NCI-H187 treated with DMSO at 0.1 percent for 48 hours (cell line): ENCODE measurements at regions not wholly inside any gene's neighbourhood (a gene's known extent, or its start where the extent isn't known, plus 50 kb on each side); places are given as distances from the start of the nearest gene placed in this dataset.
"Not testable (repeated sequence)": the region's sequence is repeated elsewhere in the genome, so short reads cannot be mapped to it uniquely, and the experiment has no call there.

Experiments
- DNase-seq: peaks from one replicate; lab custom pipeline; 2025; lab: John Stamatoyannopoulos, UW

DNA sequence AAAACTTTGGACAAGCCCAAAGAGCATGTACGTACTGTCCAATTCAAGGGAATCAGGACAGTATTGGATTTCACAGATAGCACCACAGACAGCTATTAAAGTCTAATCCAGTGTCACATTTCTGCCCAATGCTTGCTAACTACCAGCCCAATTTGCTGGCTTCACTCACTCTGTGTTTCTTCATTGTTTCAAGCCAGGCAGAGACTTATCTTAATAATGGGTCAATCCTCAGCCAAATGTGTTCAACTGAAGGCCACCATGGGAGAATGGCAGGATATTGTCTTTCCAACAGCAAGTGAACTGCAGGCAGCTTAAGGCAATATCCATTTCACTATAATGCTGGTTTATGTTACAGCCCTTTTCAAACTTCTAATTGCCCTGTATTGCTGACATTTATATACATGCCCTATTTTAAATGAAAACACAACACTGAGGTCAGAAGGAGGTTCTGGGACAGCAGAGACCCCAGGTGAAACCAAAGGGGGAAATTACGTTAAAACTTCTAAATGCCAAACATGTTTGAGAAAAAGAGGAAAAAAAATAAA is 142.1 kb upstream of the RSPO3 start:
- DNase-seq, result no peak

DNA sequence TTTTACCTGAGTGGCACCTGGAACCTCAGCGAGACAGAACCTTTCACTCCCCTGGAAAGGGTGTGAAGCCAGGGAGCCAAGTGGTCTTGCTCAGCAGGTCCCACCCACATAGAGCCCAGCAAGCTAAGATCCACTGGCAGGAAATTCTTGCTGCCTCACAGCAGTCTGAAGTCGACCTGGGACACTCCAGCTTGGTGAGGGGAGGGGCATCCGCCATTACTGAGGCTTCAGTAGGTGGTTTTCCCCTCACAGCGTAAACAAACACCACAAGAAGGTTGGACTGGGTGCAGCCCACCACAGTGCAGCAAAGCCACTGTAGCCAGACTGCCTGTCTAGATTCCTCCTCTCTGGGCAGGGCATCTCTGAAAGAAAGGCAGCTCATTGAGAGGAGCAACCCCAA is 134.7 kb upstream of the RSPO3 start:
- no peak for DNase-seq

DNA sequence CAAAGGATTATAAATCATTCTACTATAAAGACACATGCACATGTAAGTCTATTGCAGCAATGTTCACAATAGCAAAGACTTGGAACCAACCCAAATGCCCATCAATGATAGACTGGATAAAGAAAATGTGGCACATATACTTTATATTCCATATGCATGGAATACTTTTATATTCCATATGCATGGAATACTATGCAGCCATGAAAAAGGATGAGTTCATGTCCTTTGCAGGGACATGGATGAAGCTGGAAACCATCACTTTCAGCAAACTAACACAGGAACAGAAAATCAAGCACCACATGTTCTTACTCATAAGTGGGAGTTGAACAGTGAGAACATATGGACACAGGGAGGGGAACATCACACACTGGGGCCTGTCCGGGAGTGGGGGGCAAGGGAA is 130.3 kb upstream of the RSPO3 start:
- not testable (repeated sequence) for DNase-seq

DNA sequence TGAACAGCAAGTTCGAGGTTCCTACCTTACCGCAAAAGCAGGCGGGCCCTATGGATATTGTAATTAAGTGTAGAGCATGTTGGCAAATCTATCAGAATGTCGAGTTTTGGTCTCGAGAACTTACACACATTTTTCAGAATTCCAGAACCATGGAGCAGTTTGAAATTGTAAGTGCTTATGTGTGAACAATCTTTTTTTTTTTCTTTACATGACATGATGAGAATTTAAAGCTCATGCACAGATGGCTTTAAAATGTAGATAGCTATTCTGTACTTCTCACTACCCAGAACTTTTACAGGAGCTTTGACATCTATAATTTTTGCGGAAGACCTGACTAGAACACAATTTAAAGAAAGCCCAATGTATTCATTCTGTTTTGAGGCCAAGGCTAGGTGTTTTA is 117.8 kb upstream of the RSPO3 start:
- DNase-seq, result no peak

DNA sequence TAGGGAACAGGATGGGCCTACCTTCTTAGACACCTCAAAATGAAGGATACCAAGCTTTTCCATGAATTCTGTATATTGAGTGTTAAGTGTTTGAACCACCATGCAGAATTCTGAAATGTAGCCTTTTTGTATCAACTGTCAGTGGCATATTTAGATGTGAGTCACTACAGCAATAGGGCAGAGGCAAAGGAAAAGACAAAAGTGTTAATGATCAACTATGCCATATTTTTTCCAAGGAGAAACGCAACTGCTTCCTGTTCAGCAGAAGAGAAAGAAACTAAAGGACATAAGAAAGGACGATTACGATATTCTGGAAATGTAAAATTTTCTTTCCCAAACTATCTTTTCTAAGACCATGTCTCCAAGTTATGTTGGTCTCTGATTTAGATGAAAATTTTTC is 104.6 kb upstream of the RSPO3 start:
- no peak for DNase-seq

DNA sequence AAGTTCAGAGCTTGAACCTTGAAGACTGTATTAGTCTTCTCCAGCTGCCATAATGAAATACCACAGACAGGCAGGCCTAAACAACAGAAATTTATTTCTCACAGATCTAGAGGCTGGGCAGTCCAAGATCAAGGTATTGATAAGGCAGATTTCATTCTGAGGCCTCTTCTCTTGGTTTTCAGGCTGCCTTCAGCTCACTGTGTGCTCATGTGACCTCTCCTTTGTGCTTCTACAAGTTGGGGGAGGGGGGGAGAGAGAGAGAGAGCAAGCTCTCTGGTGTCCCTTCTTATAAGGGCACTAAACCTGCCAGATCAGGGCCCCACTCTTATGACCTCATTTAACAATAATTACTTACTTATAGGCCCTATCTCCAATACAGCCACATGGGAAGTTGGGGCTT is 102.6 kb upstream of the RSPO3 start:
- no peak for DNase-seq

DNA sequence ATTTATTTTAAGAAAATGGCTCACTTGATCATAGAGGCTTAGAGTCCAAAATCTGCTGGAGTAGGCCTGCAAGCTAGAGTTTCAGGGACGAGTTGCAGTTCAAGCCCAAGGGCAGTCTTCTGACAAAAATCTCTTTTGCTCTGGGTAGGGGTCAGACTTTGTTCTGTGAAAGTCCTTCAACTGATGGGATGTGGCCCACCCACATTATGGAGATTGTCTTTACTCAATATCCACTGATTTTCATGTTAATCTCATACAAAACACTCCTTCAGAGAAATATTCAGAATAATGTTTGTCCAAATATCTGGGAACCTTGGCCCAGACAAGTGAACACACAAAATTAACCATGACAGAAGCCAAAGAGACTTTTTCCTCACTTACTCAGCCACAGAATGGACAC is 98.6 kb upstream of the RSPO3 start:
- no peak for DNase-seq

DNA sequence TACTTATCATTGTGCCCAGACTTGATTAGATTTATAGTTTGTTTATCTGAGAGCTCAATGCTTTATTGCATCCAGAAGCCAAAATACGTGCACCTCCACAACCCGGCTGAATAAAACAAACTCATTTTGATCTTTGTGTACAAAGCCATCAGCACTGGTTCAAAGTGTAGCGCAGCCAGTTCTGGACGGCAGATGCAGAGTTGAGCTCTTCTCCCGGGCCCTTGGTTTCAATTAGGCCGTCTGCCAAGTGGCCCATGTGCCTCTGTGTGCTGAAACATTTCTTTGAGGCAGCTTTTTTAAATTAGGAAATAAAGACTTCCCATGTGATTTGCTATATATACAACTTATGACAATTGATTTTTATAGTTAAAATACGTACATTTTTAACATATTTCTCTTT is 96.2 kb upstream of the RSPO3 start:
- no peak for DNase-seq

DNA sequence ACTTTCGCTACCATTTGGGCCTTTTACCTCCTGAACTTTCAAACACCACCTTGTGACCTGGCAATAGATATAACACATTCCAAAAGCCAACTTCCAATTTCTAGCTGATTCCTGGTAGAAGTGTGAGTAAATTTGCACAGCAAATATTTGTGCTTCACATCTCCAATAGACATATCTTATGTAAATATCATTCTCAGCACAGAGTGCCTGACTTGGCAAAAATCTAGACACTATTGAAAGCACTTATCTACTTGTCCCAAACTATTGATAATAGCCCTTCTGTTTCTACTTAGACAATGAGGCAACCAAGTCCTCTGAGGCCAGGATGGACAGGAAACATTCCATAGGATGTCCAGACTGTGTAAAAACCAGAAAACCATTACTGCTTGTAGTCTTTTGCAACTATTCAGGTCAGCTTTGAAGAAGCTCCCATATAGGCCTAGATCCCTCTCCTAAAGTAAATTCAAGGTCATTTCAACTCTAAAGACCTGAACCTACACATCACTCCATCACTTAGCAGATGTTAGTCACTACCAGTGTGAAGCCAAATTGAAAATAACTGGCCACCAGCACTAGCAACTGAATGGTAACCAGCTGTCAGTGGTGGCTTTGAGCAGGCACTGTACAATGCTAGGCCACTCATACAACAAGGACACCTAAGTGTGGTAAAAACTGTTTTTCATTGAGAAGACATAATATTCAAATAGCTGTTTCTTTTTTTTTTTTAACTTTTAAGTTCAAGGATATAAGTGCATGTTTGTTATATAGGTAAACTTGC is 95.3 kb upstream of the RSPO3 start:
- no peak for DNase-seq

DNA sequence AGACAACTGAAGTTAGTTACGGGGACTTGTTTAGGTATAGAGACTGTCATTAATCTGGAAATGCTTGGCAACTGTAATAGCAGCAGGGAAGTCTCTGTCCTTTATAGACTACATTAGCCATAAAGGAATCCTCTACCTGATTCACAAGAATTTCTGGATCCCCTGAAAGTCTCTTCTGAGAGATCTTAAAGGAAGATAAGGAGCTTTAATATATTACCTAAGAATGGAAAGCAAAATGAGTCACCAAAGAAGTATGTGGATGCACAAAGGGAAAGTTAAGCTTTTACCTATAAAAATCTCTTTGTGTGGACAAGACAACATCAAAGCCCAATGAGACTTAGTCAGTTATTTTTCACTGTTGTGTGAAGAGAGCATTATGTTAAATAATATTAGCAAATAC is 92.2 kb upstream of the RSPO3 start:
- DNase-seq, result no peak

DNA sequence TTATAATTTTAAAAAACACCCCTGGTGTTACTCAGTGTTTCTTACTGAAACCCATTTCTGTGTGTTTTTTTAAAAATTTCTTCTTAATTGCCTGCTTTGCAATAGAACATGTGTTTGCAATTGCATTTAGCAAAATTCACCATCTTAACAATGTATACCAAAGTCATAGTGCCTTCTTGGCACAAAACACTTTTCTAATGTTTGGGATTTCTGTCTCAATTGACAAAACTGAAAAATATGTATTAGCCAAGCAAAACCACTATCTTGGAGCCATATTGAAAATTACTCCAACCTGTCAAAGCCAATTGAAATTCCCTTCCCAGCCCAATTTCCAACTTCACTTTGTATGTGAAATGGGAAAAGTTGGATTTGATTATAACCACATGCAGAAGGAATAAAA is 88.4 kb upstream of the RSPO3 start:
- DNase-seq, result no peak

DNA sequence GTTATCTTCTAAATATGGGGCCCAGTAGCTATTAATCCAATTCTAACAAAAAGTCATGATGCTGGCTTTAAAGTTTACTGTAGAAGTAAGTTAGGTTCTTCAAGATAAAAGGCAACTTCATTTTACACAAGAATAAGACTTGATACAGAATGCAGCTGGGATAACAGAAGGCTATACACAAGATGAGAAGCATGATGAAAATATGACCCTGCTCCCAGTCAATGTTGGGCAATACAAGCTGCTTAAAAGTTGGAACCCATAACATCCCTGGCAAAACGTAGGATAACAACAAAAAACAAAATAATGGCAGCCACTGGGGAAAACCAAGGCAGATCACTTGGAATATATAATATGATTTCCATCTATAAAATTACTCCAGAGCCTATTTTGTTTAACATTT is 87.6 kb upstream of the RSPO3 start:
- DNase-seq, result no peak

DNA sequence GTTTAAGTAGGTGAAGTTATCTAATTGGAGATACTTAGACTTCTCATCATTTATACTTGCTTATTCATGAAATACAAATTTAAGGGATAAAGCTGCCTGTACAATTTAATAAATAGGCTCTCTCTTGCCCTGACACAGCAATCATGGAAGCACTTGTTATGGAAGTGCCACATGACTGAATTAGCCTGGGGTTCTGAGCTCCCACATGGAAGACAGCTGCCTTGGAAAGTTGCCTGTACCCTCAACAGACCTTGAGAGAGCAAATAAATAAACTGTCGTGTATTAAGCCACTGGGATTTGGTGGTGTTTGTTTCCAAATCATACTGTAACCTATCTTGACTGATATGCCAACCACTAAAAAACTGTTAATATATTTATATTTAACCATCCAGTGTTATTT is 87.0 kb upstream of the RSPO3 start:
- DNase-seq, result no peak

DNA sequence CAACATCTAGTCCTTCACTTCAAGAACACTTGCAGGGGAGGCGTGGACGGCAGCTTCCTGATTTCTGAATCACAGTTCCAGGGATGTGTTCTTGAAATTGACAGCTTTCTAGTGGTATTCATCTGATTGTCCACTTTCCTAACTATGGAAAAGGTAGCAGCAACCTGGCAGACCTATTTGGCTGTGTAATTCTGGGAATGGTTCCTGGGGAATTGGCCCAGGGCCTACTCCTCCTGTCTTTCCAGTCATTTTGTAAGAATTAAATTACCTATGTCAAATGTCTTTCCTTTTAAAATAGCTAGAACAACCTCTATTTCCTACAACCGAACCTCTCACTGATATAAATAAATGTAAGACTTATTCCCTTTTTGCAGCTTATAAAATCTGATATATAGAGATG is 85.5 kb upstream of the RSPO3 start:
- DNase-seq, result no peak

DNA sequence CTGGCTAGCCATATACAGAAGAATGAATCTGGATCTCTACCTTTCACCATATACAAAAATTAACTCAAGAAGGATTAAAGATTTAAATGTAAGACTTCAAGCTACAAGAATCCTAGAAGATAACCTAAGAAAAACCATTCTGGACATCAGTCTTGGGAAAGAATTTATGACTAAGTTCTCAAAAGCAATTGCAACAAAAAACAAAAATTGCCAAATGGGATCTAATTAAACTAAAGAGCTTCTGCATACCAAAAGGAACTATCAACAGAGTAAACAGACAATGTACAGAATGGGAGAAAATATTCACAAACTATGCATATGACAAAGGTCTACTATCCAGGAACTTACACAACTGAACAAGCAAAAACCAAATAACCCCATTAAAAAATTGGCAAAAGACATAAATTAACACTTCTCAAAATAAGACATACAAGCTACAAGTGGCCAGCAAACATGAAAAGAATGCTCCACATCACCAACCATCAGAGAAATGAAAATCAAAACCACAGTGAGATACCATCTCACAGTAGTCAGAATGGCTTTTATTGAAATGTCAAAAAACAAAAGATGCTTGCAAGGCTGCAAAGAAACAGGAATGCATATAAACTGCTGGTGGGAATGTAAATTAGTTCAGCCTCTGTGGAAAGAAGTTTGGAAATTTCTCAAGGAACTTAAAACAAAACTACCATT is 66.8 kb upstream of the RSPO3 start:
- no peak for DNase-seq

DNA sequence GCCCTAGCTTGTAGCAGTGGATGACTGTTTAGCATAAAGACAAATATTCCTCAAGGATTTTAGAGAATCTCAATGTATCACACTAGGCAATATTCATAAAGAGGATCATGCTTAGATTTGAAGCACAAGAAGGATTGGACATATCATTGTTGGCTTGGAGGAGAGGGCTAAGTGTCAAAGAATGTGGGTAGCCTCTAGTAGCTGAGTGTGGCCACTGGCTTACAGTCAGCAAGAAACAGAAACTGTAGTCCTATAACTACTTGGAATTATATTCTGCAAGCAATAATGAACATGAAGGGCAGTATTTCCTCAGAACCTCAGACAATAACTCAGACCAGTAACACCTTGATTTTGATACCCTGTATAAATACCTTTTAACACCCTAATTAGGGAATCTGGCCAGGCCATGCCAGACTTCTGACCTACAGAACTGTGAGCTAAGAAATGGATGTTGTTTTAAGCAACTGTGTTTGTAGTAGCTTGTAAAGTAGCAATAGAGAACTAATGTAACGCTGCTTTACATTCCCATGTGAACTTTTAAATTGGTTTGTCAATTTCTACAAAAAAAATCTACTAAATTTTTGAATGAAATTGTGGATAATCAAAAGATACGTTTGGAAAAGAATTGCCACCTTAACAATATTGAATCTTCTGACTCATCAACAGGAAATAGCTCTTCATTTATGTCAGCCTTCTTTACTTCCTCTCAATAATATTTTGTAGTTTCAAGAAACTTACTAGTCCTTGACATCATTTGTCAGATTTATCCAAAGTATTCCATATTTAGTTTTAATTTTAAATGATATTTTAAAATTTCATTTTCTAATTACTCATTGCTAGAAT is 65.2 kb upstream of the RSPO3 start:
- no peak for DNase-seq

DNA sequence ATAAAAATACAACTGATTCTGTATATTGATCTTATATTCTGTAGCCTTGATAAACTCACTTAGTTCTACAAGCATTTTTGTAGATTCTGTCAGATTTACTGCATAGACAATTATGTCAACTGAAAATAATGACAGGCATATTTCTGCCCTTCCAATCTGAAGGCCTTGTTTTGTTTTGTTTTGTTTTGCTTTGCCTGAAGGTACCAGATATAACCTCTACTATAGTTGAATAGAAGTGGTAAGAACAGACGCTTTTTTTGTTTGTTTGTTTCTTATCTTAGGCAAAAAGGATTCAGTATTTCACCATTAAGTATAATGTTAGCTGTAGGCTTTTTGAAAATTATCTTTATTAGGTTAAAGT is 64.6 kb upstream of the RSPO3 start:
- no peak for DNase-seq

DNA sequence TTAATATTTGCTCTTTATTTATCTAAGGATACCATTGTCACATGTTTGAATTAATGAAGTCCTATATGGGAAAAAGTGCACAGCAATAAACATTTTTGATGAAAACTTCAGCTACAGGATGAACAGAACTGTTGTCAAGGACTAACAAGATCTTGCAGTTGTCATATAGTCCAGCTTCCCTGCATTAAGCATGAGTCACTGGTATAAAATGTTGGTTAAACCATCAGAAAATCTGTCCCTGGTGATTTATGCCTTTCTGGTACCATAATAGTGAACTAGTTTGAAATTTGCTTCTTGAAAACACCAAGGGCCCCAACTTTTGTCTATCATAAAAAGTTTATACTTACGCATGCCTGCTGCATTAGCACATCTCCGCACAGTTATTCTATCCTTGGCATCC is 60.4 kb upstream of the RSPO3 start:
- DNase-seq, result no peak

DNA sequence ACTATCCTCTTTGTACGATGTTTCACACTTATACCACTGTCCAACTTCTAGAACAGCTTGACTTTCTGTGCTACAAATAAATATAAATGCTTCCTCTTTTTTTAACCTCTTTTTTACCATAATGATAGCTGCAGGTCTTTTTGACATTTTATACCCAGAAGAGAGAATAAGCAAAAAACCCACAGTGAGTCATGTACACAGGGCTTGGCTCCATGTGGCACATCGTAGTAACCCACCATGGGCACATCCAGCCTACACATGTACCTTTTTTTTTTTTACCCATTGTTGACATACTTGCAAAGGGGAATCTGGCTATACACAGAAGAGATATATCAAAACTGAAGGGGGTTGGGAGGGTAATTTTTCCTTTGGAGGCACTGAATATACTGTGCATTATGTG is 59.5 kb upstream of the RSPO3 start:
- DNase-seq, result no peak
